Fibroblast of lung (primary cell): ENCODE measurements at regions not wholly inside any gene's neighbourhood (a gene's known extent, or its start where the extent isn't known, plus 50 kb on each side); places are given as distances from the start of the nearest gene placed in this dataset.
A peak's percentile ranks its signal among the peaks of the same experiment; 100 is the strongest.

ENCODE experiments used
- DNase-seq, 2 donors: peaks; one replicate each; pipeline versions ENCODE4 v3.0.0 to v3.0.0-alpha.2; 2010; ENCODE audit warnings: low read depth in 2 of 2
- H2AFZ ChIP-seq: 2 replicates; pipeline ENCODE4 v1.5.1; 2012; ENCODE audit warnings: low read length, control low read depth, inconsistent platforms
- H3K27ac ChIP-seq: 2 replicates; pipeline ENCODE4 v1.5.1; 2011; ENCODE audit warnings: low read length, control low read depth; ENCODE audit not compliant: insufficient read depth
- H3K27me3 ChIP-seq: 2 replicates; pipeline ENCODE4 v1.5.1; 2011; ENCODE audit warnings: mild to moderate bottlenecking, low read length; ENCODE audit not compliant: control insufficient read depth, insufficient read depth
- H3K36me3 ChIP-seq: 2 replicates; pipeline ENCODE4 v1.5.1; 2011; ENCODE audit warnings: low read length; ENCODE audit not compliant: control insufficient read depth, insufficient read depth
- H3K4me1 ChIP-seq: 2 replicates; pipeline ENCODE4 v1.5.1; 2011; ENCODE audit warnings: low read length; ENCODE audit not compliant: control insufficient read depth, insufficient read depth; ENCODE audit errors: extremely low read depth
- H3K4me2 ChIP-seq: 2 replicates; pipeline ENCODE4 v1.5.1; 2011; ENCODE audit warnings: low read length, control low read depth; ENCODE audit not compliant: insufficient read depth; ENCODE audit errors: extremely low read depth
- H3K4me3 ChIP-seq, 4 experiments: fragments of 200-600 bp in 1 of 4; sonication (generic) in 1 of 4; replicated peaks in 1 of 4; 2 replicates each; pipeline ENCODE4 v1.5.1; 2011 to 2016; ENCODE audit warnings: low read length in 4 of 4, low read depth in 3 of 4, mild to moderate bottlenecking in 3 of 4, control low read depth in 2 of 4, inconsistent platforms in 1 of 4, mixed read lengths in 1 of 4; ENCODE audit not compliant: insufficient read depth in 1 of 4; ENCODE audit errors: control extremely low read depth in 1 of 4
- H3K79me2 ChIP-seq: 2 replicates; pipeline ENCODE4 v1.5.1; 2012; ENCODE audit warnings: mild to moderate bottlenecking, low read length, inconsistent platforms; ENCODE audit not compliant: control insufficient read depth, insufficient read depth
- H3K9ac ChIP-seq: 2 replicates; pipeline ENCODE4 v1.5.1; 2011; ENCODE audit warnings: mild to moderate bottlenecking, low read length, control low read depth; ENCODE audit not compliant: insufficient read depth
- H3K9me3 ChIP-seq: 2 replicates; pipeline ENCODE4 v1.5.1; 2012; ENCODE audit warnings: low read depth, low read length; ENCODE audit not compliant: control insufficient read depth, insufficient read depth
- H4K20me1 ChIP-seq: 2 replicates; pipeline ENCODE4 v1.5.1; 2011; ENCODE audit warnings: low read length; ENCODE audit not compliant: control insufficient read depth, insufficient read depth; ENCODE audit errors: extremely low read depth
- EZH2 ChIP-seq: IDR thresholded peaks from 2 replicates; pipeline ENCODE4 v1.5.1; 2012; ENCODE audit warnings: low read length, control low read depth, mild to moderate bottlenecking; ENCODE audit errors: missing control alignments
- TF ChIP-seq, protein P1 (sequence below), 2 donors: IDR thresholded peaks in 1 of 2; conservative IDR thresholded peaks in 1 of 2; 1 replicate in 1 of 2; 2 replicates in 1 of 2; pipeline ENCODE4 v1.5.1; 2011 to 2012; ENCODE audit warnings: low read length in 2 of 2, control low read depth in 1 of 2, inconsistent platforms in 1 of 2, low read depth in 1 of 2, mild to moderate bottlenecking in 1 of 2

DNA sequence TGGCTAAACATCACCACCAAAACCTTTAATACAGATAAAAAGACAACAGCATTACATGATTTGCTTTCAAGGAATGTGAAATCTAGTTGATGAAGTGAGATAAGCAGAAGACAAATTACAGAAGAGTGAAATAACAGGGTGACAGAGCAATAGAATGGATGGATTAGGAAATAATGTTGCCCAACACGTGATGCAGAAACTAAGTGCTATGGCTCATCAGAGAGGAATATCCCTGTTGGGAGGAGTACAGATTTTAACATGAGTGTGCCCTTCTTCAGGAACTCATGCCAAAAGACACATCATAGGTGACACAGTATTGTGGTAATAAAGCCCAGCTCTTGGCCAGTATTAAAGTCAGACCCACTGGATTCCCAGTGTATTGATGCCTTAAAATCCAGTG lies 176.6 kb upstream of the RAG2 start:
- no peaks in the 10 kb centered on the region for H3K4me1 ChIP-seq
- no peak overlapping the region for H3K4me3 ChIP-seq
- no peak overlapping the region for H3K9ac ChIP-seq
- no peaks in the 10 kb centered on the region for H3K9me3 ChIP-seq
- H3K27me3 ChIP-seq = no peaks in the 10 kb centered on the region
- H3K79me2 ChIP-seq = no peaks in the 10 kb centered on the region
- H3K4me2 ChIP-seq = no peak overlapping the region
- peak; percentile 42 to 45 for DNase-seq
- no peaks in the 10 kb centered on the region for H3K36me3 ChIP-seq
- no peak overlapping the region for H2AFZ ChIP-seq
- no peaks in the 10 kb centered on the region for H4K20me1 ChIP-seq
- no peak for TF ChIP-seq EZH2
- H3K27ac ChIP-seq = no peak overlapping the region

DNA sequence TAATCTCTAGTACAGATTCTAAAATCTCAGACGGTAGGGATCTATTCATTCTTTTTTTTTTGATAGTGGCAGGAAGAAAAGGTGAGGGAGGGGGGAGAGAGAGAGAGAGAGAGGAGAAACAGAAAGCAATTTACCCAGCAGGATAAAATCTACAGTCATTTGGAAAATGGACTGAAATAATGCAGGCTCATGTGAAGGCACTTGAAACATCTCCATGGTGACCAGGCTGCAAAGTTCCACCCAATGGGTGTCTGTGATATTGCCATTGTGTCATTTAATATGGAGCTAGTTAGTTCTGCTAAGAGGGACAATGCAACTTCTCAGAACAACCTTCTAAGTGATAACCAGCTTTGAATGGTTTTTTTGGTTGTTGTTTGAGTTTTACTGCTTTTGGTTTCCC lies 165.2 kb upstream of the RAG2 start:
- H4K20me1 ChIP-seq = no peaks in the 10 kb centered on the region
- TF ChIP-seq EZH2 = no peak
- TF ChIP-seq, protein P1, sequence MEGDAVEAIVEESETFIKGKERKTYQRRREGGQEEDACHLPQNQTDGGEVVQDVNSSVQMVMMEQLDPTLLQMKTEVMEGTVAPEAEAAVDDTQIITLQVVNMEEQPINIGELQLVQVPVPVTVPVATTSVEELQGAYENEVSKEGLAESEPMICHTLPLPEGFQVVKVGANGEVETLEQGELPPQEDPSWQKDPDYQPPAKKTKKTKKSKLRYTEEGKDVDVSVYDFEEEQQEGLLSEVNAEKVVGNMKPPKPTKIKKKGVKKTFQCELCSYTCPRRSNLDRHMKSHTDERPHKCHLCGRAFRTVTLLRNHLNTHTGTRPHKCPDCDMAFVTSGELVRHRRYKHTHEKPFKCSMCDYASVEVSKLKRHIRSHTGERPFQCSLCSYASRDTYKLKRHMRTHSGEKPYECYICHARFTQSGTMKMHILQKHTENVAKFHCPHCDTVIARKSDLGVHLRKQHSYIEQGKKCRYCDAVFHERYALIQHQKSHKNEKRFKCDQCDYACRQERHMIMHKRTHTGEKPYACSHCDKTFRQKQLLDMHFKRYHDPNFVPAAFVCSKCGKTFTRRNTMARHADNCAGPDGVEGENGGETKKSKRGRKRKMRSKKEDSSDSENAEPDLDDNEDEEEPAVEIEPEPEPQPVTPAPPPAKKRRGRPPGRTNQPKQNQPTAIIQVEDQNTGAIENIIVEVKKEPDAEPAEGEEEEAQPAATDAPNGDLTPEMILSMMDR (conservative IDR thresholded peaks at IDR 0.05 in 1 of 2, IDR thresholded peaks at IDR 0.05 in 1 of 2; ENCODE audit: low read depth in 1 of 2, low read length in 2 of 2) = no peak
- H3K4me3 ChIP-seq = no peak overlapping the region
- no peaks in the 10 kb centered on the region for H3K36me3 ChIP-seq
- no peaks in the 10 kb centered on the region for H3K79me2 ChIP-seq
- H3K9ac ChIP-seq = no peak overlapping the region
- no peak for DNase-seq
- no peaks in the 10 kb centered on the region for H3K9me3 ChIP-seq
- no peak overlapping the region for H2AFZ ChIP-seq
- no peaks in the 10 kb centered on the region for H3K27me3 ChIP-seq
- no peak overlapping the region for H3K4me2 ChIP-seq
- H3K4me1 ChIP-seq = no peaks in the 10 kb centered on the region
- no peak overlapping the region for H3K27ac ChIP-seq

DNA sequence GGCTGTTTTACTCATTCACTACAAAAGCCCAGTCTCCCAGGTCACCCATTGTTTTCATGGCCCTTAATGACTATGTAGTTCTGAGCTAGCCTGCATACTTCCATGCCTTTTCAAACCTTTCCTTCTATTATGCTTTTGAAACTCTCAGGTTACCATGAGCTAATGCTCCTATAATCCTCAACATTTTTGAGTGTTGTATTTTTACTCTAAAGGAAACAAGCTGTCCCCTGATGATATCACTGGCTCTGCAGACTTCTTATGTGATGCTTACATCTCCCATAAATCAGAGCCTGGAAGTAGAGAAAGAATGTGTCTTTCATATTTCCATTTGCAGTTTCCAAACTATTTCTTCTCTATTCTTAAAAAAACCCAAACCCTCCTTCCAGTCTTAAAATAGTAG lies 159.0 kb upstream of the RAG2 start:
- no peaks in the 10 kb centered on the region for H3K79me2 ChIP-seq
- H3K9ac ChIP-seq = no peak overlapping the region
- no peak overlapping the region for H2AFZ ChIP-seq
- H3K27ac ChIP-seq = no peak overlapping the region
- no peaks in the 10 kb centered on the region for H3K36me3 ChIP-seq
- H3K27me3 ChIP-seq = no peaks in the 10 kb centered on the region
- no peak for TF ChIP-seq EZH2
- TF ChIP-seq, protein P1 (conservative IDR thresholded peaks at IDR 0.05 in 1 of 2, IDR thresholded peaks at IDR 0.05 in 1 of 2; ENCODE audit: low read depth in 1 of 2, low read length in 2 of 2) = no peak
- no peak overlapping the region for H3K4me3 ChIP-seq
- H3K4me1 ChIP-seq = no peaks in the 10 kb centered on the region
- no peaks in the 10 kb centered on the region for H3K9me3 ChIP-seq
- no peak overlapping the region for H3K4me2 ChIP-seq
- DNase-seq = no peak
- no peaks in the 10 kb centered on the region for H4K20me1 ChIP-seq

DNA sequence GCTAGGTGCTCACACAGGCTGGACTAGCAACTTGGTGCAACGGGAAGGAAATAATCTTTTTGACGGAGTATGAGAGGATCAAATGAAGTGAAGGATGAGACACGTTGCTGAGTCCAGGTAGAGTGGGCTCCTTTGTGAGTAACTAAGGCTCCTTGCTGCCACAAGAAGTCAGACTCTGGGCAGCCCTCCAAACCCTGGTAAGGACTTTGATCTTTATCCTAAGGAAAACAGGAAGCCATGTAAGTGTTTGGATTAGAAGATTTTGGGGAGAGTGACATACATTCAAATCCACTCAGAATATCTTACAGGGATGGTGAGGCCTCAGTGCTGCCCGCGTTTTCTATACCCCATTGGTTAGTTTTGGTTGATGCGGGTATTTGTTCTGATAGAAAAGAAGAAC lies 155.9 kb upstream of the RAG2 start:
- Histone ChIP-seq H3K4me1 (no peaks in the 10 kb centered on the region), H2AFZ (no peak overlapping the region), H3K27me3 (no peaks in the 10 kb centered on the region), H3K79me2 (no peaks in the 10 kb centered on the region), H3K4me3 (no peak overlapping the region), H3K4me2 (no peak overlapping the region), H3K9me3 (no peaks in the 10 kb centered on the region), H3K9ac (no peak overlapping the region), H4K20me1 (no peaks in the 10 kb centered on the region), H3K27ac (no peak overlapping the region), H3K36me3 (no peaks in the 10 kb centered on the region)
- no peak for DNase-seq
- TF ChIP-seq EZH2 = no peak
- TF ChIP-seq, protein P1 (conservative IDR thresholded peaks at IDR 0.05 in 1 of 2, IDR thresholded peaks at IDR 0.05 in 1 of 2; ENCODE audit: low read depth in 1 of 2, low read length in 2 of 2) = no peak
